Epithelial cell of proximal tubule (primary cell): ENCODE measurements at regions not wholly inside any gene's neighbourhood (a gene's known extent, or its start where the extent isn't known, plus 50 kb on each side); places are given as distances from the start of the nearest gene placed in this dataset.

Experiments used
- DNase-seq: peaks from one replicate; pipeline ENCODE4 v3.0.0-alpha.2; 2011; ENCODE audit warnings: low read depth
- H3K4me3 ChIP-seq: 2 replicates; pipeline ENCODE4 v1.5.1; 2011; ENCODE audit warnings: low read depth, mild to moderate bottlenecking, low read length
- CTCF ChIP-seq: conservative IDR thresholded peaks from 2 replicates; pipeline ENCODE4 v1.5.1; 2012; ENCODE audit warnings: low read depth, mild to moderate bottlenecking, low read length

- DNase-seq, result no peak
- no peak overlapping the region for H3K4me3 ChIP-seq
- no peak for TF ChIP-seq CTCF
Measured at GRCh38 chr5:105554568-105555169, 1992.1 kb upstream of the NUDT12 start.

GRCh38 chr5:105544300-105544699 lies 1981.7 kb upstream of the NUDT12 start:
- no peak for DNase-seq
- TF ChIP-seq CTCF, result no peak
- H3K4me3 ChIP-seq, result no peak overlapping the region

GRCh38 chr5:105536675-105537074 lies 1974.1 kb upstream of the NUDT12 start:
- no peak for DNase-seq

GRCh38 chr5:105530716-105531261 lies 1968.2 kb upstream of the NUDT12 start:
- no peak for DNase-seq
- TF ChIP-seq CTCF, result no peak
- H3K4me3 ChIP-seq, result no peak overlapping the region

More at GRCh38 chr5:105536675-105537074, 1974.1 kb upstream of the NUDT12 start:
- no peak overlapping the region for H3K4me3 ChIP-seq
- TF ChIP-seq CTCF, result no peak

GRCh38 chr5:105529851-105530250 lies 1967.3 kb upstream of the NUDT12 start:
- TF ChIP-seq CTCF, result no peak
- no peak overlapping the region for H3K4me3 ChIP-seq
- no peak for DNase-seq

- no peak for DNase-seq
- no peak for TF ChIP-seq CTCF
- H3K4me3 ChIP-seq, result no peak overlapping the region
Measured at GRCh38 chr5:105508519-105508918, 1945.9 kb upstream of the NUDT12 start.

- no peak for DNase-seq
- H3K4me3 ChIP-seq, result no peak overlapping the region
- TF ChIP-seq CTCF, result peak; percentile 52
Measured at GRCh38 chr5:105506692-105507277, 1944.2 kb upstream of the NUDT12 start.
